NCI-H526 (cell line): ENCODE measurements at regions not wholly inside any gene's neighbourhood (a gene's known extent, or its start where the extent isn't known, plus 50 kb on each side); places are given as distances from the start of the nearest gene placed in this dataset.
"Not testable (repeated sequence)": the region's sequence is repeated elsewhere in the genome, so short reads cannot be mapped to it uniquely, and the experiment has no call there.

Experiments used
- DNase-seq, 2 experiments: peaks; one replicate each; lab custom pipeline; 2025; lab: John Stamatoyannopoulos, UW

- no peak for DNase-seq
Observed at GRCh38 chr13:74248477-74248876, 114.3 kb upstream of the KLF12 start.

GRCh38 chr13:74246487-74246886, 112.3 kb upstream of the KLF12 start:
- no peak for DNase-seq

GRCh38 chr13:74243637-74244526, 109.7 kb upstream of the KLF12 start:
- DNase-seq = no peak

- DNase-seq = not testable (repeated sequence)
Observed at GRCh38 chr13:74241343-74241742, 107.1 kb upstream of the KLF12 start.

GRCh38 chr13:74230984-74231501, 96.8 kb upstream of the KLF12 start:
- no peak for DNase-seq

GRCh38 chr13:74229242-74229641, 95.0 kb upstream of the KLF12 start:
- DNase-seq = no peak

GRCh38 chr13:74227476-74228158, 93.4 kb upstream of the KLF12 start:
- no peak for DNase-seq

GRCh38 chr13:74226791-74227475, 92.7 kb upstream of the KLF12 start:
- no peak for DNase-seq

- no peak for DNase-seq
Observed at GRCh38 chr13:74221752-74222151, 87.5 kb upstream of the KLF12 start.

GRCh38 chr13:74219566-74219965, 85.4 kb upstream of the KLF12 start:
- DNase-seq = no peak

GRCh38 chr13:74218291-74218690, 84.1 kb upstream of the KLF12 start:
- no peak for DNase-seq

- no peak for DNase-seq
Observed at GRCh38 chr13:74217811-74218210, 83.6 kb upstream of the KLF12 start.

GRCh38 chr13:74215420-74215819, 81.2 kb upstream of the KLF12 start:
- no peak for DNase-seq

GRCh38 chr13:74214321-74214720, 80.1 kb upstream of the KLF12 start:
- DNase-seq = no peak

GRCh38 chr13:74210693-74211393, 76.6 kb upstream of the KLF12 start:
- peak in 1 of 2 experiments; percentile 19 for DNase-seq

- DNase-seq = no peak
Observed at GRCh38 chr13:74206855-74207254, 72.7 kb upstream of the KLF12 start.

GRCh38 chr13:74206061-74206561, 71.9 kb upstream of the KLF12 start:
- no peak for DNase-seq

GRCh38 chr13:74205313-74205690, 71.1 kb upstream of the KLF12 start:
- DNase-seq = no peak

GRCh38 chr13:74204602-74205312, 70.6 kb upstream of the KLF12 start:
- no peak for DNase-seq

- DNase-seq = no peak
Observed at GRCh38 chr13:74203576-74203975, 69.4 kb upstream of the KLF12 start.
